GM21619 (cell line): ENCODE measurements at regions not wholly inside any gene's neighbourhood (a gene's known extent, or its start where the extent isn't known, plus 50 kb on each side); places are given as distances from the start of the nearest gene placed in this dataset.

Experiments
- ATAC-seq: cut with Tn5 transposase; IDR thresholded peaks from one replicate; pipeline ENCODE4 v1.9.1; 2021; ENCODE audit not compliant: unreplicated experiment

DNA sequence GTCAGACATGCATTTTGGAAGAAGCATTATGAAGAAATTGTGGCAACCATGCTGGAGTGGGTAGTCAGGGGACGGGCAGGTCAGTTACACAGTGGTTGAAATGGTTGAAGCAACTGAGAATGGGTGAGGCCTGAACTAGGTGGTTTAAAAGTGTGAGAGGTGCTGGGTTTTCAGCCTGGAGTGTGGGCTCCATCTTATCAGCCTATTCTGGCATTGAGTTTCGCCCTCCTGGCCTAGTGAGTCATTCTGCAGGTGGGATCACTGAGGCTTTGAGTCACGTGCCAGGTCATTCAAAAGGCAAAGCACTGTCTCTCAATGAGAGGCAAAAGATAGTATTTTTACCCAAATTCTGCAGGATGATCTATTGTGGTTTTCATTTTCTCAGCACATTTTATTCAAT, 181.9 kb upstream of the CHD6 start:
- no peak for ATAC-seq

GRCh38 chr20:41798930-41799502, 180.8 kb upstream of the CHD6 start:
- ATAC-seq, result no peak

- ATAC-seq, result no peak
Observed at GRCh38 chr20:41786158-41786557, 168.0 kb upstream of the CHD6 start.

- ATAC-seq, result no peak
Observed at GRCh38 chr20:41784209-41784958, 166.2 kb upstream of the CHD6 start.

GRCh38 chr20:41783423-41784208, 165.4 kb upstream of the CHD6 start:
- peak; percentile 72 for ATAC-seq

DNA sequence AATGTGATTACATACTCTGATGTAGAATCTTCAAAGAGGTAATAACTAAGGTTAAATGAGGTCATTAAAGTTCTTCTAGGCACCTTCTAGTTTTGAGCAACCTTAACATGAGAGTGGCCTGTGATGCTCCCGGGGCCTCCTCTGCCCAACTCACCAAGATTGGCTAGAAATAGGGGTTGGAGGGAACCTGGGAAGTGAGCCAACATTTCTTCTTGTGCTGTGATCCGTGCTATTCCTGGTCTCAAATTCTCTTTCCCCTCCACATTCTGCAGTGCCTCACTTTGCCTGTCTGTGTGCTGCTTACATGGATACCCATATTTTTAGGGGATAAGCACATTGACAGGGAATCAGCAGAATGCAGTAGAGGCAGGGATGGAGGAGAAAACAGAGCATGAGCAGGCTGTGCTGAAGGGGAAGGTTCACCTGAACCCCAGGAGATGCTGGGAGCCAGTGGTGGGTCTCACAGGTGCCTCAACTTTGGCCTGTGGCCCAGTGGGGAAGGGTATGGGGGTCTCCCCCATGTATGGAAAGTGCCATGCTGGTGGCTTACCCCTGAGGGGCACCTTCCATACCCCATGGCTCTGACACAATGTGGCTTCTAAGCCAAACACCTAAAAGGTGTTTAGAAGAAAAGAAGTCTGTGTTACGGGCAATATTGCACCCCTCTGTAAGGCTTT, 164.7 kb upstream of the CHD6 start:
- ATAC-seq, result no peak

GRCh38 chr20:41782255-41782654, 164.1 kb upstream of the CHD6 start:
- ATAC-seq, result no peak

- ATAC-seq, result no peak
Observed at GRCh38 chr20:41776421-41776820, 158.2 kb upstream of the CHD6 start.

- ATAC-seq, result no peak
Observed at GRCh38 chr20:41774291-41774690, 156.1 kb upstream of the CHD6 start.

DNA sequence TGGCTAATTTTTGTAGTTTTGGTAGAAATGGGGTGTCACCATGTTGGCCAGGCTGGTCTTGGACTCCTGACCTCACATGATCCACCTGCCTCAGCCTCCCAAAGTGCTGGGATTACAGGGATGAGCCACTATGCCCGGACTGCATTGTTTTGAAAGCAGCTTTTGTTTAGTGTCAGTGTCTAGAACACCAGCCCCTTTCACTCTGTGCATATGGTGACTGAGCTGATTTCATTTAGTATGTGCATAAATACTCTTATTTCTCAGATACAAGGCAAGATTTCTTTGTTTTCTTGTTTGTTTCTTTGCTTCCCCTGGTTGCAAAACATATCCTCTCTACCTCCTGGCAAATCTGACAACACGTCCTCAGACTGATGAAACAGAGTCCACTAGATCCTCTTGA, 152.8 kb upstream of the CHD6 start:
- ATAC-seq, result no peak

DNA sequence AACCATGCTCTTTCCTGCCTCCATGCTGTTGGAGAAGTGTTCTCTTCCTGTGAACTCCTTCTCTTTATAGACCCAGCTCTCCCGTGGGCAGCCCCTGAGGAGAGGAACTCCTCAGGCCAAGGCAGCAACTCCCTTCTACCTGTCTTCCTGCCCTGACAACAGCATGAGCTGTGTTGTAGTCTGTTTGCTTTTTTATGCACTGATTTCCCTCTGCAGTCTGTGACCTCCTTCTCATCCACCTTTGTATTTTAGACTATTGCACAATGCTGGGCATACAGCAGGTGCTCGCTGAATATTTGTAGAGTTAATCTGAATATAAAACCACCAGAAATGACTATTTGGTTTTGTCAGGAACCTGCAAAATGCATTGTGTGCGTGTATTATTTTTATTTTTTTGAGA, 152.2 kb upstream of the CHD6 start:
- ATAC-seq, result no peak

DNA sequence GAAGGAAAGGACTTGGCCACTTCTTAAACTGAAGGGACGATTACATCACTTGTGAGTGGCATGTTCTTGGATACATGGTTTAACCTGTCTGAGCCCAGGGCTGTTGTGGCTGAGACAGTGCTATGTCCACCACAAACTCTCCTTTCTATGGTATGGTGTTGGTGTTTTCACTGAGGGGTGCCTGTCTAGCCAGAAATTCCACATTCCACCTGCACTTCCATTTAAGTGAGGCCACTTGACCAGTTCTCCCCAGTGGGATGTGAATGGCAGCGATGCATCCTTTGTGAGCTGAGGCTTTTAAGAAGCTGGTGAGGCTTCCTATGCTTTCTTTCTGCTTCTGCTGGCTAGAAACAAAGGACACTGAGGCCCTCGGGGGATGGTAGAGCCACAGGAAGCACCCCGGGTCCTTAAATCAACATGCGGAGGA, 151.4 kb upstream of the CHD6 start:
- no peak for ATAC-seq

DNA sequence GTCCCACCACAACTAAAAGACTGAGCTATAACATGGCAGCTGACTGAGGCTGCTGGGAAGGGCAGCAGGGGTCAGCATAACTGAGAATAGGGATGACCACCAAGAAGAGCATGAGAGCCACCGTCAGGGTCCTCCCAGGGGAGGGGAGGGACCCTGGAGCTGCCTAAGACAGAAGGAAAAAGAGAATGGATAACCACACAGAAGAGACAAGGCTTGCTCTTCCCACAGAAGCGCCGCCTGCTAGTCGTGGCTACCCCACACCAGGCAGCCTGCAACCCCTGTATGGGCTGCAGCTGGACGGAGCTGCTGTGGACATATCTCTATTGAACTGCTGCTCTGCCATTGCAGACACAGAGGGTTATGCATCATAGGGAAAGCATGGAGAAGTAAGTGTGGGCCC, 132.0 kb upstream of the CHD6 start:
- no peak for ATAC-seq

GRCh38 chr20:41748756-41749582, 130.8 kb upstream of the CHD6 start:
- ATAC-seq, result no peak

- no peak for ATAC-seq
Observed at GRCh38 chr20:41748051-41748450, 129.9 kb upstream of the CHD6 start.

GRCh38 chr20:41747226-41747625, 129.0 kb upstream of the CHD6 start:
- no peak for ATAC-seq

DNA sequence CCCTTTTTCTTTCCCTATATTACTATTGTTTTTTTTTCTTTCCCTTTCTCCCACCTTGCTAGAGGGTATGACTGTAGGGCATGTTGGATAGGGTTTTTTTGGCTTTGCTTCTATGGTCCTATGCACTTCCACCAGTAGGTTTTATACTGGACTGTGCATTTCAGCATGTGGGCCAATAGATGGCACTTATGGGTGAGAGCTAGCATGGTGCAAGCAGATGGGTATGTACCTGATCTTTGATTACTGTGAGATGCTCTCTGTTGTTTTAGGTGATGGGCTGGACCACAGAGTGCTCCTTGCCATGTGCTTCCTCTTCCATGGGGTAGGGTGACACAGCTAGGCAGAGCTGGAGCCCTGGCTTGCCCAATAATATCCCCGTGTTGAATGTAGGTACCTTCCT, 128.5 kb upstream of the CHD6 start:
- no peak for ATAC-seq

- peak; percentile 64 for ATAC-seq
Observed at GRCh38 chr20:41738604-41739206, 120.5 kb upstream of the CHD6 start.

DNA sequence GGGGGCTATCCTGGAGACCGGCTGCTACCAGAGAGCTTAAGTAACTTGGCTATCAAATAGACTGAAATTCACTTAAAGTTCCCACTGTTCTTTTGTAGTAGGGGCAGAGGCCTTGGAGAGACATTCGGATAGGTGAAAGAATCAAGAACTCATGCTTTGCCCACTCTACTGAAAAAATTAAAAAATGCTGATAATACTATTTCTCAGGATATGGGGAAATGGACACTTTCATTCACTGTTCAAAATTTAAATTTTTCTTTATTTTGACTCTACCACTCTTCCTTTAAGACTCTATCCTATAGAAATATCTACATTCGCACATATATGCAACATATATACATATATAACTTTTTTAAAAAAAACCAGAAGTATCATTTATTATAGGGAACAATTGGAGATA, 117.8 kb upstream of the CHD6 start:
- no peak for ATAC-seq

DNA sequence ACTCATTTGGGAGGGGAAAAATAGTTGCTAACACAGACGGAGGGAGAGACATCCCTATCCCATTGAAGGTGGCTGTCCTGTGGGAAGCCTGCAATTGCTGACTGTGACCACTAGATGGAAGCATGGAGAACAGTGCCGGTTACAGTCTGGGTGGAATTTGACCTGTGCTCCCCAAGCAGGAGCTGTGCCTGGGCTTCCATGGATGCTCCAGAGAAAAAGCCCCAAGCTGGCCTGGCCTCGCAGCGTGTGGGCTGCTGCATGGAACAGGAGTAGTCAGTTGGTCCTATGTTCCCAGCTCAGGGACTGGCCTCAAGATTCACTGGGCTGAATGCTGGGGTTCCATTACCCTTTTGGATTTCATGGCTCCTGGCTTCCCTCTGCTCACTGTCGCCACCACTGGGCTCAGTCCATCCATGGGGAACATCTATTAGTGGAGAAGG, 116.3 kb upstream of the CHD6 start:
- ATAC-seq, result no peak
